SU-DHL-6 (cell line): ENCODE measurements at regions not wholly inside any gene's neighbourhood (a gene's known extent, or its start where the extent isn't known, plus 50 kb on each side); places are given as distances from the start of the nearest gene placed in this dataset.

Source experiments
- H2AFZ ChIP-seq: fragments of 200-600 bp; sonication (generic); 2 replicates; pipeline ENCODE4 v1.6.1; 2014; ENCODE audit warnings: low read depth, mild to moderate bottlenecking, moderate library complexity, mixed read lengths, antibody characterized with exemption, low read length; ENCODE audit not compliant: severe bottlenecking
- H3F3A ChIP-seq: fragments of 200-600 bp; shearing (Covaris generic); 2 replicates; pipeline ENCODE4 v1.6.0; 2016; ENCODE audit warnings: antibody characterized with exemption, mild to moderate bottlenecking; ENCODE audit not compliant: insufficient read depth
- H3K27ac ChIP-seq: fragments of 200-600 bp; sonication (generic); 2 replicates; pipeline ENCODE4 v1.5.1; 2016; ENCODE audit warnings: low read depth, mild to moderate bottlenecking, low read length, moderate library complexity, mixed read lengths
- H3K27me3 ChIP-seq: fragments of 200-600 bp; sonication (generic), shearing (Covaris generic); 2 replicates; pipeline ENCODE4 v1.6.0; 2014; ENCODE audit warnings: mild to moderate bottlenecking, low read length
- H3K36me3 ChIP-seq: fragments of 200-600 bp; sonication (generic); 2 replicates; pipeline ENCODE4 v1.6.1; 2014; ENCODE audit warnings: mild to moderate bottlenecking, low read length, mixed read lengths
- H3K4me2 ChIP-seq: fragments of 300-600, 200-600 bp; shearing (Covaris generic), sonication (generic); 2 replicates; pipeline ENCODE4 v1.6.0; 2014; ENCODE audit warnings: low read length, low read depth, mild to moderate bottlenecking; ENCODE audit not compliant: poor library complexity, severe bottlenecking
- H3K4me3 ChIP-seq: fragments of 200-600 bp; sonication (generic); 2 replicates; pipeline ENCODE4 v1.5.1; 2014; ENCODE audit warnings: antibody characterized with exemption, low read length, mild to moderate bottlenecking, mixed read lengths; ENCODE audit not compliant: insufficient read depth, poor library complexity, severe bottlenecking
- H3K79me2 ChIP-seq: fragments of 200-600 bp; sonication (generic); 2 replicates; pipeline ENCODE4 v1.6.1; 2014; ENCODE audit warnings: mild to moderate bottlenecking, low read length, moderate library complexity; ENCODE audit not compliant: insufficient read depth
- H3K9ac ChIP-seq: fragments of 200-600 bp; sonication (generic); 2 replicates; pipeline ENCODE4 v1.7.0; 2014; ENCODE audit warnings: mild to moderate bottlenecking, low read length
- H3K9me2 ChIP-seq: fragments of 200-600 bp; sonication (generic); replicated peaks from 2 replicates; pipeline ENCODE4 v1.6.1; 2014; ENCODE audit warnings: low read length; ENCODE audit not compliant: insufficient read depth
- H3K9me3 ChIP-seq: fragments of 200-600 bp; sonication (generic); 2 replicates; pipeline ENCODE4 v1.6.1; 2014; ENCODE audit warnings: low read length, mixed read lengths; ENCODE audit not compliant: insufficient read depth
- H4K20me1 ChIP-seq: fragments of 200-600 bp; sonication (generic); 2 replicates; pipeline ENCODE4 v1.6.1; 2014; ENCODE audit warnings: low read depth, mild to moderate bottlenecking, antibody characterized with exemption, low read length, moderate library complexity, mixed read lengths
- EZH2phosphoT487 ChIP-seq: fragments of 200-600 bp; sonication (generic), shearing (Covaris generic); conservative IDR thresholded peaks from 2 replicates; pipeline ENCODE4 v1.6.1; 2018; ENCODE audit warnings: mild to moderate bottlenecking, antibody characterized with exemption, low read length, moderate library complexity, mixed read lengths
- TF ChIP-seq, protein P1 (sequence below): fragments of 200-600 bp; sonication (generic); IDR thresholded peaks from one replicate; pipeline ENCODE4 v1.5.1; 2017; ENCODE audit warnings: antibody characterized with exemption, mild to moderate bottlenecking, low read length, moderate library complexity; ENCODE audit not compliant: insufficient read depth, poor library complexity, severe bottlenecking

DNA sequence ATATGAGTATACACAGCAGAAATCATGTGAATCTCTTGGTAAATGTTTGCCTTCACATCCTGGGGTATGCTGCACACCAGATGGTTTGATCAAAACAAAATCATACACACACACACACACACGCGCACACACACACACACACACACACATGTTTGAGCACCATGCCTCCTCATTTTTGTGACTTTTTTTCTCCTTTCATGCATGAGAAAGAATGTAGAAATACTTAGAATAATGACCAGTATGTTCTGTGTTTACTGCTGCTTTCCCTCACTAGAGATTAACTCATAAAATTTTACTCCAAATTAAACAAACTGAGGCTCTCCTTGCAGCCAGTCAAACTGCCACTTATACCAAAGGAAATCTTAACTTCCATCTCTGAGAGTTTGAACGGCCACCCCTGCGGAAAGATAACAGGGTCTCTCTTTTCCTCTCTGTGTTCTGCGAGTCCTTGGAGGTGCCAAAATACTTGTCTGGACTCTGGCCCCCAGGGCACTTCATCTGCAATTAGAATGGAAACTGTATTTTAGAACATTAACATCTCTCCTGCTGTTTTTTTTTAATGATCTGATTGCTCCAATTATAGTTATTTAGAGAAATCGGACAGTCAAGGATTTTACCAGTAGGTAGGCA lies 320.8 kb upstream of the NFE2L3 start:
- Histone ChIP-seq H3K27ac (no peak overlapping the region), H3K27me3 (no peaks in the 10 kb centered on the region), H3K79me2 (no peaks in the 10 kb centered on the region), H3K36me3 (no peaks in the 10 kb centered on the region), H3K9me2 (no peaks in the 10 kb centered on the region), H3F3A (no peaks in the 10 kb centered on the region), H4K20me1 (no peaks in the 10 kb centered on the region), H3K4me3 (no peak overlapping the region), H3K9ac (no peak overlapping the region), H3K9me3 (no peaks in the 10 kb centered on the region), H3K4me2 (no peak overlapping the region), H2AFZ (no peak overlapping the region)
- TF ChIP-seq EZH2phosphoT487, result no peak
- TF ChIP-seq, protein P1, sequence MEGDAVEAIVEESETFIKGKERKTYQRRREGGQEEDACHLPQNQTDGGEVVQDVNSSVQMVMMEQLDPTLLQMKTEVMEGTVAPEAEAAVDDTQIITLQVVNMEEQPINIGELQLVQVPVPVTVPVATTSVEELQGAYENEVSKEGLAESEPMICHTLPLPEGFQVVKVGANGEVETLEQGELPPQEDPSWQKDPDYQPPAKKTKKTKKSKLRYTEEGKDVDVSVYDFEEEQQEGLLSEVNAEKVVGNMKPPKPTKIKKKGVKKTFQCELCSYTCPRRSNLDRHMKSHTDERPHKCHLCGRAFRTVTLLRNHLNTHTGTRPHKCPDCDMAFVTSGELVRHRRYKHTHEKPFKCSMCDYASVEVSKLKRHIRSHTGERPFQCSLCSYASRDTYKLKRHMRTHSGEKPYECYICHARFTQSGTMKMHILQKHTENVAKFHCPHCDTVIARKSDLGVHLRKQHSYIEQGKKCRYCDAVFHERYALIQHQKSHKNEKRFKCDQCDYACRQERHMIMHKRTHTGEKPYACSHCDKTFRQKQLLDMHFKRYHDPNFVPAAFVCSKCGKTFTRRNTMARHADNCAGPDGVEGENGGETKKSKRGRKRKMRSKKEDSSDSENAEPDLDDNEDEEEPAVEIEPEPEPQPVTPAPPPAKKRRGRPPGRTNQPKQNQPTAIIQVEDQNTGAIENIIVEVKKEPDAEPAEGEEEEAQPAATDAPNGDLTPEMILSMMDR, result no peak

DNA sequence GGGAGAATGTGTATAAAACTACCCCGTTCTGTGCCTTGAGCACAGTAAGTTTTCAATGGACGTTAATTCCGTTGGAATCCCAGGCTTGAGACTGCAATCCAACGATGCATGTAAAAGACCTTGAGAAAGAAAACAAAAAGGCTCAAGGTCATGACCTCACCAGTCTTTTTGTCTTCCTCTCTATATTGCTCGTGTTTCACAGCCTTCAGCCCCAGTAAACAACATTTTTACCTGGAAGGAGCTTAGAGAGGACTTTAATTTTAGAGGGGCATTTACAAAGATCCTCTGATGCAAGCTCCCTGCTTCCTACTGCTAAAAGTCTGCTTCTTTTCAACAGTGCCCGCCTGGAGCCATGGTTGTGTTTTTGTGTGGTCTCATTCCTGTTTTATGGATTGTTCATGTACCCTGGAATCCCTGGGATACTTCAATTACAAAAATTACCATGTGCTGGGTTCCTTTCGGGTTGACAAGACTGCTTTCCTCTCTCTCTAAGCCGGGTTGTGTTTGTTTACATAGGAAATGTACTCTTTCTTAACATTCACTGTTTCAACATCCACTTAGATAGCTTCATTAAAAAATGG lies 320.1 kb upstream of the NFE2L3 start:
- no peak overlapping the region for H3K4me2 ChIP-seq

DNA sequence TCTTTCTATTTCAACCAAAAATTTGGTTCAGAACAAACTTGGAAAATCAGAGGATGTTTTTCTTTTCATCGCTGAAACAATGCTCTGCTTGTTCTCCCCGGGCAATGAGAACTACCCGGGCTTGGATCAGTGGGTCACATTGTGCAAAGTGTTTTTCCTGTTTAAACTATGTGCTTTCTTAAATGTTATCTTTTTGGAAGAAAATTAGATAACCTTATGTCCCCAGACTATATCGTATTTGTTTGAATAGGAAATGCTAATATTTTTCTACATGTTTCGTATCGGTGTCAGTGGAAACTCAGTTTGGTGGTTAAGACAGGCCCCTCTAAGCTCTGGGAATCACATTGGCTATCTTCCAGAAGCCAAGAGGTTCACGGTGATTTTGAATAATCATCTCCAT lies 319.5 kb upstream of the NFE2L3 start:
- H3K27ac ChIP-seq, result no peak overlapping the region
- TF ChIP-seq, protein P1, result no peak
- no peaks in the 10 kb centered on the region for H3K36me3 ChIP-seq
- no peak overlapping the region for H3K4me3 ChIP-seq
- H3K9ac ChIP-seq, result no peak overlapping the region
- H4K20me1 ChIP-seq, result no peaks in the 10 kb centered on the region
- no peaks in the 10 kb centered on the region for H3K9me3 ChIP-seq
- no peak overlapping the region for H2AFZ ChIP-seq
- H3K9me2 ChIP-seq, result no peaks in the 10 kb centered on the region
- H3K4me2 ChIP-seq, result no peak overlapping the region
- H3F3A ChIP-seq, result no peaks in the 10 kb centered on the region
- no peaks in the 10 kb centered on the region for H3K79me2 ChIP-seq
- 0 out of 2 replicates have a peak, but pooled peaks cover 2% of the 10 kb centered on the region for H3K27me3 ChIP-seq

More for the DNA sequence above, 320.1 kb upstream of the NFE2L3 start:
- no peak overlapping the region for H3K4me3 ChIP-seq
- H4K20me1 ChIP-seq, result no peaks in the 10 kb centered on the region
- no peaks in the 10 kb centered on the region for H3F3A ChIP-seq
- H3K27ac ChIP-seq, result no peak overlapping the region
- no peak overlapping the region for H3K9ac ChIP-seq
- H3K27me3 ChIP-seq, result no peaks in the 10 kb centered on the region
- H3K9me2 ChIP-seq, result no peaks in the 10 kb centered on the region
- H3K36me3 ChIP-seq, result no peaks in the 10 kb centered on the region
- TF ChIP-seq, protein P1, result no peak
- TF ChIP-seq EZH2phosphoT487, result no peak
- H2AFZ ChIP-seq, result no peak overlapping the region
- no peaks in the 10 kb centered on the region for H3K9me3 ChIP-seq
- H3K79me2 ChIP-seq, result no peaks in the 10 kb centered on the region
